ENCODE measurements at regions not wholly inside any gene's neighbourhood (a gene's known extent, or its start where the extent isn't known, plus 50 kb on each side); places are given as distances from the start of the nearest gene placed in this dataset.
"Not testable (repeated sequence)": the region's sequence is repeated elsewhere in the genome, so short reads cannot be mapped to it uniquely, and the experiment has no call there.

DNA sequence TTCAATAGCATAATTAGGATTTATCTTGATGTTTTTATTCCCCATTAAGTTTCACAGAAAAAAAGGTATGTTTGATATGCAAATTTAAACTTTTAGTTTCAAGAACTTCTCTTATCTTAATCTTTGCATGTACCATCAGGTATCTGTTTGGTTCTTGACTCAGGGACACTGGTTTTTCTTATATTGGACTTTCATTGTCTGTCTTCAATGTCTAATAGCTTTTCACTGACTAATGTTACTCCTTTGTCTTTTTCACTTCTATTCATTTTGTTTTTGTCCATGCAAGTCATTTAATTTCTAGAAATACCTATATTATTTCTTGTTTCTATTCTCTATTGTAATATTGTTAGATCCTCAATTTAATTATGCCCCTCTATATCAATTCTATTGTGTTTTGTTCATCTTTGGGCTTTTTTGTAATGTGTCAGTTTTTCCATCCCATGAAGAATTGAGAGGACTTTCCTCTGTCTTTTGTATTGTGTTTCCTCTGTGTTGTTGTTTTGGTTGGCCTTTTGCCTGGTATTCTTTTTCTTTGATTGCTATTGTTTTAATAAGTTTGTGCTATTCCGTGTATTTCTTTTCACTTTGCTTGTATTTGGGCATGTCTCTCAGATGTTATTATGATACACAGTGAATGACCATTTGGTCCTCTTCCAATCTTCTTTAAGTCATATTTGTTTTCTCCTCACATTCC is 58.3 kb upstream of the ANKRD10 start:
- Histone ChIP-seq H3K36me3 (ENCODE audit: control insufficient read depth, insufficient read depth, low read length) (no peaks in the 10 kb centered on the region), H3K27me3 (ENCODE audit: control insufficient read depth, insufficient read depth, low read length) (no peaks in the 10 kb centered on the region), H3K9me3 (ENCODE audit: control insufficient read depth, insufficient read depth, low read length) (peaks cover 2% of the 10 kb centered on the region), H3K4me3 (ENCODE audit: low read depth, low read length) (no peak overlapping the region), H3K27ac (ENCODE audit: low read depth, low read length) (no peak overlapping the region), H3K4me1 (ENCODE audit: control insufficient read depth, insufficient read depth, low read length) (no peaks in the 10 kb centered on the region)
- DNase-seq (ENCODE audit: low read depth in 4 of 6, low spot score in 6 of 6) = no peak
- no CpG with 5 or more reads among the region's 1 CpG for WGBS (ENCODE audit: insufficient coverage)

DNA sequence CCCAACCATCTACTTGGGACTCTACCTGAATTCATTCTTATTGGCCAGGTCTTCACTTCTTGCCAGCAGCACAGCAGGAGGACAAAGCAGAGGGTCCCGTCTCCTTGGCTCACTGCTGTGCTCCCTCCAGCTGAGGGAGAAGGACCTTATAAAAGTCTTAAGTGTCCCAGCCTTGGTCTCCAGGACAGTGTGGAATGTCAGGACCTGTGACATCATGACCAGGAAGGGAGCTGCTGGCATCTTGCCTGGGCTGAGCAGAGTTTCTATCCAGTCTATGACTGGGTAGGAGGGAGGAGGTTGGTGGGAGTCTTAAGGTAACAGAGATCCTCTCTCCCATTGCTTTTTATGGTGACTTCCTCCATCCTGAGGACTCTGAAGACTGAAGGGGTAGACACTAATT is 56.6 kb upstream of the ANKRD10 start:
- H3K4me1 ChIP-seq (ENCODE audit: control insufficient read depth, insufficient read depth, low read length) = no peaks in the 10 kb centered on the region
- no peak overlapping the region for H3K4me3 ChIP-seq (ENCODE audit: low read depth, low read length)
- 62% methylated on average over 1 of the region's 1 CpG for WGBS (ENCODE audit: insufficient coverage)
- H3K27me3 ChIP-seq (ENCODE audit: control insufficient read depth, insufficient read depth, low read length) = no peaks in the 10 kb centered on the region
- H3K27ac ChIP-seq (ENCODE audit: low read depth, low read length) = no peak overlapping the region
- no peak for DNase-seq (ENCODE audit: low read depth in 4 of 6, low spot score in 6 of 6)
- H3K9me3 ChIP-seq (ENCODE audit: control insufficient read depth, insufficient read depth, low read length) = peaks cover 2% of the 10 kb centered on the region
- H3K36me3 ChIP-seq (ENCODE audit: control insufficient read depth, insufficient read depth, low read length) = no peaks in the 10 kb centered on the region

DNA sequence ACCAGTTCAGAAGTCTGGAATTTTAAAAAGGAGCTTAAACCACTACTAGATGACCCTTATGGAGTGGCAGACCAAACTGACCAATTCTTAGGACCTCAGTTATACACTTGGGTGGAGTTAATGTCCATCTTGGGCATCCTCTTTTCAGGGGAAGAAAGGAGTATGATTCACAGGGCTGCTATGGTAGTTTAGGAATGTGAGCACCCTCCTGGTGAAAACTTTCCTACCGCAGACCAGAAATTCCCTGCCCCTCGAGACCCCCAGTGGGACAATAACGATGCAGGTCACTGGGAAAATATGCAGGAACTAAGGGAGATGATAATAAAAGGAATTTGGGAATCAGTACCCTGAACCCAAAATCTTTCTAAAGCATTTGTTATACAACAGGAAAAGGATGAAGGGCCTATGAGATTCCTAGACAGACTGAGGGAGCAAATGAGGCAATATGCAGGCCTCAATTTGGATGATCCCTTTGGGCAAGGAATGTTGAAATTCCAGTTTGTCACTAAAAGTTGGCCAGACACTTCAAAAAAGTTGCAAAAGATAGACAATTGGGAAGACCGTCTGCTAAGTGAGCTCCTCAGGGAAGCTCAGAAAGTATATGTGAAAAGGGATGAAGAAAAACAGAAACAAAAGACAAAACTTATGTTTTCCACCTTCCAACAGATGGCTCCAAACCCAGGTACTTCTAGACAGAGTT is 52.4 kb upstream of the ANKRD10 start:
- not testable (repeated sequence) for H3K9me3 ChIP-seq (ENCODE audit: control insufficient read depth, insufficient read depth, low read length); H3K27me3 ChIP-seq (ENCODE audit: control insufficient read depth, insufficient read depth, low read length); H3K4me1 ChIP-seq (ENCODE audit: control insufficient read depth, insufficient read depth, low read length); H3K36me3 ChIP-seq (ENCODE audit: control insufficient read depth, insufficient read depth, low read length); DNase-seq (ENCODE audit: low read depth in 4 of 6, low spot score in 6 of 6); H3K4me3 ChIP-seq (ENCODE audit: low read depth, low read length); H3K27ac ChIP-seq (ENCODE audit: low read depth, low read length)
- no CpG with 5 or more reads among the region's 4 CpGs for WGBS (ENCODE audit: insufficient coverage)

DNA sequence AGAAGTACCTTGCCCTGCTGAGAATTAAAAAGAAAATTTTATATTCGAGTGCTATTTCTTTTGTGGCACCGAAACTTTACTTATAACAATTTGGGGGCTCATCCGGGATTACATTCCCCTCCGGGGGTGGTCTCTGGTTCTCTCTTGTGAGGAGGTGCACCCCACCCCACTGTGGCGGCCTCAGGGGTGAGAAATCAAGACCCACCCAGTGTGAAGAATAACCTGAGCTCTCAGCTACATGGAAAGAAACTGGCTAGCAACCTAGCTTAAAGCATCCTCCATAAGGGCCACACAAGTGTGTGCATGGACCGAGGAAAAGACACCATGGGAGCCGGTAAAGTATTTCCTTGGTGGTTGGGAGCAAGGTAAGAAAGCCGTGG is 50.9 kb upstream of the ANKRD10 start:
- Histone ChIP-seq H3K27ac (ENCODE audit: low read depth, low read length) (no peak overlapping the region), H3K27me3 (ENCODE audit: control insufficient read depth, insufficient read depth, low read length) (no peaks in the 10 kb centered on the region), H3K36me3 (ENCODE audit: control insufficient read depth, insufficient read depth, low read length) (no peaks in the 10 kb centered on the region), H3K4me3 (ENCODE audit: low read depth, low read length) (no peak overlapping the region), H3K9me3 (ENCODE audit: control insufficient read depth, insufficient read depth, low read length) (peaks cover 5% of the 10 kb centered on the region), H3K4me1 (ENCODE audit: control insufficient read depth, insufficient read depth, low read length) (no peaks in the 10 kb centered on the region)
- WGBS (ENCODE audit: insufficient coverage) = 100% methylated on average over 1 of the region's 8 CpGs
- no peak for DNase-seq (ENCODE audit: low read depth in 4 of 6, low spot score in 6 of 6)

DNA sequence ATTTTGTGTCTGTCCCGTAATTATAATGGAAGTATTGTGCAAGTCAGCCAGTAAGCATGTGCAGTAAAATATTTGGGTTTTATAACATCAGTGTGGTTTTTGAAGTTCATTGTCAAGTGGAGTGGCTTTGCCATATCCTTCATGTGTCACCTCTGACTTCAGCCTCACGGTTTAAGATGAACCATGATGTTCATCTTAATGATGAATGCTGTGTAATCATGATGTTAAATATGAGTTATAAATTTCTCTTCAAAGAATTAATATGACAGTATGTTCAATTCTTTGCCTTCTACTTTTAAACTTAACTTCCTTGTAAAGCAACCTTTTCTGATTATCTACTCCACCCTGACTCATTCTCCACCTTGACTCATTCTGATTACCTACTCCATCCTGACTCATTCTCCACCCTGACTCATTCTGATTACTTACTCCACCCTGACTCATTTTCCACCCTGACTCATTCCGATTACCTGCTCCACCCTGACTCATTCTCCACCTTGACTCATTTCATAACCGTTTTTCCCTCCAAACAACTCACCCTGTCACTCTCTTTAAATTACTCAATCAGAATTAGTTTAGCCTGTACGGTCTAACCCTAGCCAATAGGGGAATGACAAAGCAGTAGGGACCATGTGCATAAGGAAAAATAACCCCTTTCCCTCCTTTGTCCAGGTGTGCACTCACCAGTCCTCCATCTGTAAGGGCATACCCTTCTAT is 50.3 kb upstream of the ANKRD10 start:
- Histone ChIP-seq H3K4me3 (ENCODE audit: low read depth, low read length) (no peak overlapping the region), H3K36me3 (ENCODE audit: control insufficient read depth, insufficient read depth, low read length) (no peaks in the 10 kb centered on the region), H3K27me3 (ENCODE audit: control insufficient read depth, insufficient read depth, low read length) (no peaks in the 10 kb centered on the region), H3K4me1 (ENCODE audit: control insufficient read depth, insufficient read depth, low read length) (no peaks in the 10 kb centered on the region), H3K27ac (ENCODE audit: low read depth, low read length) (no peak overlapping the region), H3K9me3 (ENCODE audit: control insufficient read depth, insufficient read depth, low read length) (peaks cover 5% of the 10 kb centered on the region)
- 100% methylated on average over 2 of the region's 5 CpGs for WGBS (ENCODE audit: insufficient coverage)
- DNase-seq (ENCODE audit: low read depth in 4 of 6, low spot score in 6 of 6) = no peak
